Heart left ventricle (tissue), 16 donors: ENCODE measurements at regions not wholly inside any gene's neighbourhood (a gene's known extent, or its start where the extent isn't known, plus 50 kb on each side); places are given as distances from the start of the nearest gene placed in this dataset.
A peak's percentile ranks its signal among the peaks of the same experiment; 100 is the strongest.

Experiments used
- ATAC-seq, 4 donors: fragments of 200-7000 bp; cut with Tn5 transposase; one replicate each; pipeline ENCODE4 v1.9.1; 2020 to 2022; ENCODE audit warnings: moderate library complexity in 4 of 4, mild to moderate bottlenecking in 3 of 4, moderate number of reproducible peaks in 1 of 4
- DNase-seq, 5 donors: peaks; one replicate each; pipeline ENCODE4 v3.0.0-alpha.2; 2020
- H3K27ac ChIP-seq, 12 donors: fragments of 200-600 bp; sonication (generic) in 4 of 12; one replicate each; pipeline versions ENCODE4 v1.5.0 to v1.8.0; 2016 to 2022; ENCODE audit warnings: mild to moderate bottlenecking in 2 of 12
- H3K27me3 ChIP-seq, 9 donors: fragments of 200-600 bp; sonication (generic) in 2 of 9; one replicate each; pipeline versions ENCODE4 v1.5.1 to v1.8.0; 2016 to 2022; ENCODE audit warnings: mild to moderate bottlenecking in 3 of 9
- H3K36me3 ChIP-seq, 9 donors: fragments of 200-600 bp; sonication (generic) in 2 of 9; one replicate each; pipeline versions ENCODE4 v1.5.0 to v1.8.0; 2018 to 2022; ENCODE audit warnings: mild to moderate bottlenecking in 2 of 9
- H3K4me1 ChIP-seq, 12 donors: fragments of 200-600 bp; sonication (generic) in 4 of 12; one replicate each; pipeline versions ENCODE4 v1.5.0 to v1.8.0; 2016 to 2022; ENCODE audit warnings: mild to moderate bottlenecking in 3 of 12
- H3K4me3 ChIP-seq, 12 donors: fragments of 200-600 bp; sonication (generic) in 4 of 12; one replicate each; pipeline versions ENCODE4 v1.5.0 to v1.8.0; 2017 to 2022; ENCODE audit warnings: mild to moderate bottlenecking in 9 of 12, moderate library complexity in 4 of 12
- H3K9me3 ChIP-seq, 12 donors: fragments of 200-600 bp; sonication (generic) in 4 of 12; one replicate each; pipeline versions ENCODE4 v1.5.0 to v1.8.0; 2016 to 2022; ENCODE audit warnings: mild to moderate bottlenecking in 1 of 12
- POLR2A ChIP-seq, 2 donors: fragments of 450-650 bp; IDR thresholded peaks; one replicate each; pipeline ENCODE4 v1.6.1; 2017; ENCODE audit warnings: antibody characterized with exemption in 2 of 2, mild to moderate bottlenecking in 2 of 2, moderate library complexity in 2 of 2
- WGBS, 4 donors: extraction: QIAGEN DNeasy Blood & Tissue Kit in 2 of 4; methylation state at CpG; one replicate each; pipeline versions ENCODE4 v1.1.5 to v1.1.7; 2013 to 2018; 5-methylcytosine and 5-hydroxymethylcytosine counted together
- intact Hi-C, 10 donors: fragments of 100-400 bp; cut with DNase I; formaldehyde crosslinking; loops; one replicate each; pipeline versions ENCODE4 v1.11.1 to v1.14.2; 2022
- TF ChIP-seq, protein P1 (sequence below), 12 donors: fragments of 200-600 bp; sonication (generic) in 4 of 12; IDR thresholded peaks; one replicate each; pipeline versions ENCODE4 v1.5.0 to v1.8.0; 2018 to 2022; ENCODE audit warnings: antibody characterized with exemption in 12 of 12, mild to moderate bottlenecking in 5 of 12
- donor health status: ischemic (EF 13 %, LVEDD 7.1; RV severe dilation, severe dysfunction).
- donor health status: healthy with polysubstance abuse.
- donor health status: DM: no; HTN: yes; CAD: no.
- donor health status: DM: no; HTN: no; CAD: no.
- donor health status: ischemic (EF 25% LVEDD 6.9; RV normal size, moderate dysfunction).
- donor health status: ischemic (EF 25% LVEDD 5.7; RV mildly dilated, moderate dysfunction).
- donor health status: healthy.
- donor health status: DM: yes; HTN: yes; CAD: no.
- donor health status: ischemic (EF 35%, LVEDD 5.7; RV mildly dilated, moderate dysfunction).
- donor health status: nonischemic (EF 11% LVEDD 7.7; RV severe dilation, severe dysfunction).
- donor health status: DM: yes; HTN: yes; CAD: no.
- donor health status: PGD.
- donor health status: ischemic (EF 29% LVEDD 5.4; RV normal size, mild dysfunction).
- donor health status: nonischemic (EF 23%, LVEDD 6.1; RV moderate dilation, normal function).

GRCh38 chr2:168315331-168316072 is 68.1 kb upstream of the STK39 start:
- peak overlapping the region in 4 of 12 donors; percentile 3 to 43 (median 20) for H3K27ac ChIP-seq
- H3K4me1 ChIP-seq: peaks cover 0 to 30% (median 11%) of the 10 kb centered on the region in 12 donors
- ATAC-seq: peak in 3 of 4 donors; percentile 14 to 62 (median 37)
- DNase-seq: no peak
- TF ChIP-seq POLR2A (IDR thresholded peaks at IDR 0.05): no peak
- TF ChIP-seq, protein P1, sequence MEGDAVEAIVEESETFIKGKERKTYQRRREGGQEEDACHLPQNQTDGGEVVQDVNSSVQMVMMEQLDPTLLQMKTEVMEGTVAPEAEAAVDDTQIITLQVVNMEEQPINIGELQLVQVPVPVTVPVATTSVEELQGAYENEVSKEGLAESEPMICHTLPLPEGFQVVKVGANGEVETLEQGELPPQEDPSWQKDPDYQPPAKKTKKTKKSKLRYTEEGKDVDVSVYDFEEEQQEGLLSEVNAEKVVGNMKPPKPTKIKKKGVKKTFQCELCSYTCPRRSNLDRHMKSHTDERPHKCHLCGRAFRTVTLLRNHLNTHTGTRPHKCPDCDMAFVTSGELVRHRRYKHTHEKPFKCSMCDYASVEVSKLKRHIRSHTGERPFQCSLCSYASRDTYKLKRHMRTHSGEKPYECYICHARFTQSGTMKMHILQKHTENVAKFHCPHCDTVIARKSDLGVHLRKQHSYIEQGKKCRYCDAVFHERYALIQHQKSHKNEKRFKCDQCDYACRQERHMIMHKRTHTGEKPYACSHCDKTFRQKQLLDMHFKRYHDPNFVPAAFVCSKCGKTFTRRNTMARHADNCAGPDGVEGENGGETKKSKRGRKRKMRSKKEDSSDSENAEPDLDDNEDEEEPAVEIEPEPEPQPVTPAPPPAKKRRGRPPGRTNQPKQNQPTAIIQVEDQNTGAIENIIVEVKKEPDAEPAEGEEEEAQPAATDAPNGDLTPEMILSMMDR (IDR thresholded peaks at IDR 0.05): no peak
- intact Hi-C loops: loop anchor here in 2 of 10 donors (5.0 to 10.0 kb wide), 2 partner anchors 68 to 171 kb away; partner anchors contain the start of gene STK39 (in 1 of the 2)
- no peaks in the 10 kb centered on the region for H3K36me3 ChIP-seq
- H3K27me3 ChIP-seq: no peaks in the 10 kb centered on the region
- 70 to 81% (median 71%) methylated on average over 4 of the region's 4 CpGs for WGBS, 4 donors
- peaks cover 0 to 3% (median 0%) of the 10 kb centered on the region in 12 donors for H3K9me3 ChIP-seq
- H3K4me3 ChIP-seq: no peak overlapping the region

DNA sequence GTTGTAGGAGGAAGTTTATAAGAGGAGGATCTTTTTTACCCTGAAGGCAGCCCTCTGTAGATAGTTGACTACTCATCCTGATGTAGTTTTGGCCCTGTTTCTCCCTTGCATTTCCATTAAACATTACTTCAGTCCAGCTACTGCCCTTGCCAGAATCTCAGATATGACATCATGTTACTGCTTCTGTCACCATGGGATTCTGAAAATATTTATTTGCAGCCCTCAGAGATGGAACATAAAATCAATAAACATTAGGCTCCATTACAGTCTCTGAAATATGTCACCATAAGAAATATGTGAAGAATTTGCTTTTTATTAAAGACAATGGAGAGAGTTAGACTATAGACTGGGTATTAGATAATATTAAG is 68.7 kb upstream of the STK39 start:
- Histone ChIP-seq H3K4me1 (peaks cover 0 to 30% (median 11%) of the 10 kb centered on the region in 12 donors), H3K27me3 (no peaks in the 10 kb centered on the region), H3K36me3 (no peaks in the 10 kb centered on the region), H3K9me3 (peaks cover 0 to 3% (median 0%) of the 10 kb centered on the region in 12 donors), H3K4me3 (no peak overlapping the region), H3K27ac (peak overlapping the region in 4 of 12 donors; percentile 3 to 43 (median 20))
- DNase-seq (no peak), ATAC-seq (peak; percentile 47 to 76 (median 61))
- intact Hi-C loops: loop anchor here in 2 of 10 donors (5.0 to 10.0 kb wide), 2 partner anchors 69 to 171 kb away; partner anchors contain the start of gene STK39 (in 1 of the 2)
- TF ChIP-seq POLR2A (IDR thresholded peaks at IDR 0.05): no peak
- TF ChIP-seq, protein P1 (IDR thresholded peaks at IDR 0.05): no peak

DNA sequence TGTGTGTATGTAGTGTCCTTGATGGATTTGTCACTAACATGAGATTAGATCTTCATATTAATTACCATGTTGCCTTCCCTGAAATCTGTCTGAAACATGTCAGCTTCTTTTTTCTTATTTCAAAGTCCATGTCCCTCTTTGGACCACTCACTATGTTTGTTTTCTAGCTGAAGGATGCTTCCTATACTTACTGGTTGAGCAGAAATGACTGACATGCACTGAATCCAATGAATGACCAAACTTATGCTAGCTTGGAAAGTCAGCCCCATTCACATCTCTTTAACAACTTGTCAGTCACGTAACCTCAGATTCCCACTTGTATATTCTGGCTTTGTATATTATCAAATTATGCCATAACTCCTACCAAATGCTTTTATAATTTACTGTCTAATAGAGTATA is 69.9 kb upstream of the STK39 start:
- DNase-seq (no peak), ATAC-seq (no peak)
- H3K4me1 ChIP-seq: peaks cover 0 to 20% (median 5%) of the 10 kb centered on the region in 12 donors
- TF ChIP-seq, protein P1 (IDR thresholded peaks at IDR 0.05): no peak
- no peak for TF ChIP-seq POLR2A (IDR thresholded peaks at IDR 0.05)
- no peaks in the 10 kb centered on the region for H3K27me3 ChIP-seq
- no peak overlapping the region for H3K4me3 ChIP-seq
- intact Hi-C loops: loop anchor here in 2 of 10 donors (5.0 to 10.0 kb wide), 2 partner anchors 70 to 172 kb away; partner anchors contain the start of gene STK39 (in 1 of the 2)
- H3K36me3 ChIP-seq: no peaks in the 10 kb centered on the region
- WGBS, 4 donors: 90 to 99% (median 94%) methylated on average over 1 of the region's 1 CpG
- no peak overlapping the region for H3K27ac ChIP-seq
- peaks cover 0 to 3% (median 0%) of the 10 kb centered on the region in 12 donors for H3K9me3 ChIP-seq

GRCh38 chr2:168320267-168320666 is 72.9 kb upstream of the STK39 start:
- no peak for DNase-seq
- H3K4me1 ChIP-seq: peaks cover 0 to 12% (median 1%) of the 10 kb centered on the region in 12 donors
- no peak overlapping the region for H3K4me3 ChIP-seq
- no peak for ATAC-seq
- TF ChIP-seq, protein P1 (IDR thresholded peaks at IDR 0.05): no peak
- no peak for TF ChIP-seq POLR2A (IDR thresholded peaks at IDR 0.05)
- peaks cover 0 to 4% (median 0%) of the 10 kb centered on the region in 9 donors for H3K27me3 ChIP-seq
- no peaks in the 10 kb centered on the region for H3K9me3 ChIP-seq
- no peaks in the 10 kb centered on the region for H3K36me3 ChIP-seq
- intact Hi-C loops: loop anchor here in 2 of 10 donors (10.0 kb wide), 1 partner anchor 185 kb away; no protein-coding TSS in a partner anchor
- no peak overlapping the region for H3K27ac ChIP-seq
